Panc1 (cell line): ENCODE measurements at regions not wholly inside any gene's neighbourhood (a gene's known extent, or its start where the extent isn't known, plus 50 kb on each side); places are given as distances from the start of the nearest gene placed in this dataset.

Experiments used
- ATAC-seq: fragments of 200-7000 bp; cut with Tn5 transposase; 2 replicates; pipeline ENCODE4 v1.9.1; 2020; ENCODE audit warnings: mild to moderate bottlenecking, moderate library complexity
- BruUV-seq: library from RNA; stranded (reverse); fragments of 400-500 nt; replicated peaks from 2 replicates; lab custom pipeline; 2021; lab: Mats Ljungman, UMichigan
- CTCF ChIA-PET: fragments of 300-600 bp; sonication (Branson Sonifier 250); formaldehyde crosslinking; loops from one replicate; lab custom pipeline; 2022; ENCODE audit warnings: antibody characterized with exemption; lab: Charles Lee
- POLR2A ChIA-PET: fragments of 300-600 bp; sonication (Branson Sonifier 250); formaldehyde crosslinking; loops from one replicate; lab custom pipeline; 2022; ENCODE audit warnings: antibody characterized with exemption; lab: Charles Lee
- DNase-seq: peaks from one replicate; pipeline ENCODE4 v3.0.0-alpha.2; 2010; ENCODE audit warnings: low read depth, low spot score
- H3K27ac ChIP-seq: 2 replicates; pipeline ENCODE4 v1.5.1; 2011; ENCODE audit warnings: mild to moderate bottlenecking, low read length, inconsistent platforms
- H3K27me3 ChIP-seq: fragments of 200-500 bp; sonication (Bioruptor generic); 2 replicates; pipeline ENCODE4 v1.6.0; 2014; ENCODE audit warnings: low read length, inconsistent platforms; ENCODE audit not compliant: control insufficient read depth, insufficient read depth
- H3K36me3 ChIP-seq: fragments of 200-500 bp; sonication (Bioruptor generic); 2 replicates; pipeline ENCODE4 v1.5.1; 2014; ENCODE audit warnings: inconsistent platforms, mild to moderate bottlenecking, low read length, moderate library complexity; ENCODE audit not compliant: control insufficient read depth, insufficient read depth
- H3K4me1 ChIP-seq: 2 replicates; pipeline ENCODE4 v1.5.1; 2011; ENCODE audit warnings: inconsistent platforms, mild to moderate bottlenecking, low read length, moderate library complexity; ENCODE audit not compliant: control insufficient read depth, insufficient read depth
- H3K4me3 ChIP-seq, 2 experiments: 2 replicates each; pipeline ENCODE4 v1.5.1; 2011 to 2012; ENCODE audit warnings: low read depth in 2 of 2, low read length in 2 of 2, mild to moderate bottlenecking in 2 of 2, inconsistent platforms in 1 of 2, moderate library complexity in 1 of 2
- H3K9me3 ChIP-seq: fragments of 200-500 bp; sonication (Bioruptor generic); 2 replicates; pipeline ENCODE4 v1.5.1; 2014; ENCODE audit warnings: low read depth, mild to moderate bottlenecking, inconsistent platforms, low read length, moderate library complexity; ENCODE audit not compliant: control insufficient read depth, insufficient read depth
- CTCF ChIP-seq: fragments of 450-650 bp; IDR thresholded peaks from 2 replicates; pipeline ENCODE4 v1.5.1; 2017; ENCODE audit warnings: mild to moderate bottlenecking
- POLR2AphosphoS5 ChIP-seq: IDR thresholded peaks from 2 replicates; pipeline ENCODE4 v1.6.1; 2012; ENCODE audit warnings: mild to moderate bottlenecking, low read depth, low read length, moderate library complexity
- REST ChIP-seq, 2 experiments: IDR thresholded peaks; 2 replicates each; pipeline ENCODE4 v1.6.1; 2011 to 2012; ENCODE audit warnings: low read depth in 2 of 2, control low read depth in 1 of 2, low read length in 1 of 2, mild to moderate bottlenecking in 1 of 2, moderate library complexity in 1 of 2; ENCODE audit not compliant: insufficient read depth in 1 of 2
- SIN3A ChIP-seq: IDR thresholded peaks from 2 replicates; pipeline ENCODE4 v1.6.1; 2012; ENCODE audit warnings: low read depth, mild to moderate bottlenecking, low read length, moderate library complexity, borderline replicate concordance; ENCODE audit not compliant: insufficient read depth
- TCF7L2 ChIP-seq: IDR thresholded peaks from 2 replicates; pipeline ENCODE4 v1.6.1; 2011; ENCODE audit warnings: mild to moderate bottlenecking, low read depth, low read length, inconsistent platforms
- in situ Hi-C: cut with HindIII; loops from 2 replicates; pipeline ENCODE4 v1.10.0; 2016; ENCODE audit warnings: low sequenced_read_pairs, low pct_unique_long_range_greater_than_20kb
- intact Hi-C: fragments of 100-400 bp; cut with micrococcal nuclease; formaldehyde crosslinking; loops from one replicate; pipeline ENCODE4 v1.10.0; 2022; ENCODE audit not compliant: unreplicated experiment

- Histone ChIP-seq H3K27ac (no peak overlapping the region), H3K9me3 (no peaks in the 10 kb centered on the region), H3K4me1 (no peaks in the 10 kb centered on the region), H3K27me3 (no peaks in the 10 kb centered on the region), H3K4me3 (no peak overlapping the region), H3K36me3 (no peaks in the 10 kb centered on the region)
- no peak for DNase-seq
- intact Hi-C loops (no loop called here), in situ Hi-C loops (no loop called here)
- CTCF ChIA-PET, result no interaction called here
- BruUV-seq, result no TSS peak
- TF ChIP-seq POLR2AphosphoS5 (no peak), CTCF (no peak), TCF7L2 (no peak), REST (IDR thresholded peaks at IDR 0.05; ENCODE audit: insufficient read depth in 1 of 2, low read depth in 2 of 2, low read length in 1 of 2) (no peak), SIN3A (no peak)
- POLR2A ChIA-PET, result no interaction called here
- no peak for ATAC-seq
Measured at GRCh38 chr9:84212246-84212645, 128.3 kb downstream of the SLC28A3 start.

- TF ChIP-seq TCF7L2, result no peak
- TF ChIP-seq POLR2AphosphoS5, result no peak
- no peak for TF ChIP-seq REST (IDR thresholded peaks at IDR 0.05; ENCODE audit: insufficient read depth in 1 of 2, low read depth in 2 of 2, low read length in 1 of 2)
- TF ChIP-seq CTCF, result no peak
- no peak for TF ChIP-seq SIN3A
- ChIA-PET POLR2A (interaction anchor here (0.6 kb wide), 1 partner anchor 75 kb away, joined by 3 read pairs; no protein-coding TSS in a partner anchor), CTCF (no interaction called here)
- no peaks in the 10 kb centered on the region for H3K27me3 ChIP-seq
- no peaks in the 10 kb centered on the region for H3K4me1 ChIP-seq
- H3K36me3 ChIP-seq, result no peaks in the 10 kb centered on the region
- H3K27ac ChIP-seq, result no peak overlapping the region
- DNase-seq (no peak), ATAC-seq (no peak)
- in situ Hi-C loops (no loop called here), intact Hi-C loops (no loop called here)
- H3K9me3 ChIP-seq, result no peaks in the 10 kb centered on the region
- no TSS peak for BruUV-seq
- H3K4me3 ChIP-seq, result no peak overlapping the region
Measured at GRCh38 chr9:84212982-84213381, 127.6 kb downstream of the SLC28A3 start.
